ENCODE measurements at regions not wholly inside any gene's neighbourhood (a gene's known extent, or its start where the extent isn't known, plus 50 kb on each side); places are given as distances from the start of the nearest gene placed in this dataset.

DNA sequence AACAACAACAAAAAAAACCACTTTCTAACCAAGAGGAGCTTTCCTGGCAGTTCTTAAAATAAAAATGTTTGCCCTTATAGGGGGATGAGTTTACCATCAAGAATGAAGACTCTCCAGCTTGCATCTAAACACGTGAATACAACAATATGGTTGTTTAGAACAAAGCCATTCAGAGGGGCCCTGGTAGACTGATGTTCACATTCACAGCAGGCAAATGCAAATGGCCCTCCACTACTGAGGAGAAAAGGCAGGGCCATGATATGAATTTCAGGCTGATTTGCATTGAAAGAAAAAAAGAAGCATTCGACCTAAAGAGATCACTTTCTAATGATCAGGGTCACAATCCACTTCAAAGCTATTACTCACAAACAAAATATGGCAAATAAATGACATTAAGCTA, 65.3 kb upstream of the OTOS start:
- no peak overlapping the region for H3K9ac ChIP-seq (ENCODE audit: low read length)
- H3K36me3 ChIP-seq (ENCODE audit: low read depth, low read length): no peaks in the 10 kb centered on the region
- no peak overlapping the region for H3K27ac ChIP-seq (ENCODE audit: low read length)
- ChIA-PET CTCF (interaction anchor here (0.5 to 1.4 kb wide), 3 partner anchors 25 to 1338 kb away, joined by 4 to 6 read pairs (median 5); no protein-coding TSS in a partner anchor), POLR2A (ENCODE audit: unreplicated experiment) (interaction anchor here (0.6 kb wide), 1 partner anchor 52 kb away, joined by 5 read pairs; no protein-coding TSS in a partner anchor)
- DNase-seq (no peak), ATAC-seq (no peak)
- no peak overlapping the region for H2AFZ ChIP-seq (ENCODE audit: low read length)
- TF ChIP-seq EZH2phosphoT487 (IDR thresholded peaks at IDR 0.05; ENCODE audit: borderline replicate concordance, low read length): no peak
- TF ChIP-seq CTCF (conservative IDR thresholded peaks at IDR 0.05; ENCODE audit: low read depth, low read length): no peak
- TF ChIP-seq EZH2 (IDR thresholded peaks at IDR 0.05; ENCODE audit: low read length, unreplicated experiment): no peak
- peaks cover 16% of the 10 kb centered on the region for H3K4me1 ChIP-seq (ENCODE audit: insufficient read depth, low read length)
- H3K27me3 ChIP-seq (ENCODE audit: low read length): peaks cover 14% of the 10 kb centered on the region
- no peaks in the 10 kb centered on the region for H3K9me3 ChIP-seq (ENCODE audit: low read length)
- no peaks in the 10 kb centered on the region for H3K79me2 ChIP-seq (ENCODE audit: low read length)
- no peaks in the 10 kb centered on the region for H3F3A ChIP-seq (ENCODE audit: low read length, unreplicated experiment)
- H4K20me1 ChIP-seq (ENCODE audit: low read length): no peaks in the 10 kb centered on the region
- no peak overlapping the region for H3K4me3 ChIP-seq (ENCODE audit: low read length)
- H3K4me2 ChIP-seq (ENCODE audit: low read length): no peak overlapping the region
- no TSS peak for BruUV-seq (replicated peaks)
- H3K9me2 ChIP-seq (replicated peaks; ENCODE audit: low read length): no peaks in the 10 kb centered on the region
- intact Hi-C loops (cut with micrococcal nuclease): no loop called here

DNA sequence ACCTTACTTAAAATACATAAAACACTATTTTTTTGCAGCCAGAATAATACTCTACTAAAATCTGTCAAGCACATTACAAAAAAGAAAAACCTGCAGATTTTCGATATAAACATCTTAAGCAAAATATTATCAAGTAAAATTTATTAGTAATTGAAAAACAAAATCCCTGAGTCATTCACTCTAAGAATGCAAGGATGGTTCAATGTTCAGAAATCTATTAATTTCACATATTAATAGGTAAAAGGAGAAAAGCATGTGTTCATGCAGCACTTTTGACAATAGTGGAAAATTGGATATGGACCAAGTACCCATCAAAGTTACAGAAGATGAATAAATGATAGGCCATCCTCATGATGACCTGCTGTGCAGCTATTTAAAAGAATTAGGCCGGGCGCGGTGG, 66.2 kb upstream of the OTOS start:
- no peak for DNase-seq
- H3K4me2 ChIP-seq (ENCODE audit: low read length): no peak overlapping the region
- H4K20me1 ChIP-seq (ENCODE audit: low read length): no peaks in the 10 kb centered on the region
- no peaks in the 10 kb centered on the region for H3F3A ChIP-seq (ENCODE audit: low read length, unreplicated experiment)
- H3K36me3 ChIP-seq (ENCODE audit: low read depth, low read length): no peaks in the 10 kb centered on the region
- H3K79me2 ChIP-seq (ENCODE audit: low read length): no peaks in the 10 kb centered on the region
- BruUV-seq (replicated peaks): no TSS peak
- H2AFZ ChIP-seq (ENCODE audit: low read length): no peak overlapping the region
- no peaks in the 10 kb centered on the region for H3K9me2 ChIP-seq (replicated peaks; ENCODE audit: low read length)
- POLR2A ChIA-PET (ENCODE audit: unreplicated experiment): no interaction called here
- peaks cover 5% of the 10 kb centered on the region for H3K27me3 ChIP-seq (ENCODE audit: low read length)
- no peaks in the 10 kb centered on the region for H3K9me3 ChIP-seq (ENCODE audit: low read length)
- no peak overlapping the region for H3K4me3 ChIP-seq (ENCODE audit: low read length)
- ATAC-seq: no peak
- H3K4me1 ChIP-seq (ENCODE audit: insufficient read depth, low read length): peaks cover 16% of the 10 kb centered on the region
- CTCF ChIA-PET: no interaction called here
- H3K9ac ChIP-seq (ENCODE audit: low read length): no peak overlapping the region
- no peak overlapping the region for H3K27ac ChIP-seq (ENCODE audit: low read length)
- TF ChIP-seq CTCF (conservative IDR thresholded peaks at IDR 0.05; ENCODE audit: low read depth, low read length): no peak
- no peak for TF ChIP-seq EZH2phosphoT487 (IDR thresholded peaks at IDR 0.05; ENCODE audit: borderline replicate concordance, low read length)
- no peak for TF ChIP-seq EZH2 (IDR thresholded peaks at IDR 0.05; ENCODE audit: low read length, unreplicated experiment)
- intact Hi-C loops (cut with micrococcal nuclease): no loop called here

- Histone ChIP-seq H3K4me1 (ENCODE audit: insufficient read depth, low read length) (peaks cover 16% of the 10 kb centered on the region), H3K79me2 (ENCODE audit: low read length) (no peaks in the 10 kb centered on the region), H3K9me3 (ENCODE audit: low read length) (no peaks in the 10 kb centered on the region), H3K4me3 (ENCODE audit: low read length) (no peak overlapping the region), H3K9me2 (replicated peaks; ENCODE audit: low read length) (no peaks in the 10 kb centered on the region), H3K4me2 (ENCODE audit: low read length) (no peak overlapping the region), H3F3A (ENCODE audit: low read length, unreplicated experiment) (no peaks in the 10 kb centered on the region), H4K20me1 (ENCODE audit: low read length) (no peaks in the 10 kb centered on the region), H3K27ac (ENCODE audit: low read length) (no peak overlapping the region), H2AFZ (ENCODE audit: low read length) (no peak overlapping the region), H3K9ac (ENCODE audit: low read length) (no peak overlapping the region), H3K36me3 (ENCODE audit: low read depth, low read length) (no peaks in the 10 kb centered on the region), H3K27me3 (ENCODE audit: low read length) (no peaks in the 10 kb centered on the region)
- DNase-seq (no peak), ATAC-seq (no peak)
- intact Hi-C loops (cut with micrococcal nuclease): no loop called here
- BruUV-seq (replicated peaks): no TSS peak
- ChIA-PET CTCF (no interaction called here), POLR2A (ENCODE audit: unreplicated experiment) (no interaction called here)
- TF ChIP-seq EZH2phosphoT487 (IDR thresholded peaks at IDR 0.05; ENCODE audit: borderline replicate concordance, low read length) (no peak), CTCF (conservative IDR thresholded peaks at IDR 0.05; ENCODE audit: low read depth, low read length) (no peak), EZH2 (IDR thresholded peaks at IDR 0.05; ENCODE audit: low read length, unreplicated experiment) (no peak)
These were observed 67.2 kb upstream of the OTOS start for GRCh38 chr2:240207661-240208060.
